GM12874 (cell line): ENCODE measurements at regions not wholly inside any gene's neighbourhood (a gene's known extent, or its start where the extent isn't known, plus 50 kb on each side); places are given as distances from the start of the nearest gene placed in this dataset.

Experiments
- CTCF ChIP-seq: IDR thresholded peaks from 2 replicates; pipeline ENCODE4 v1.5.1; 2011; ENCODE audit warnings: low read depth, mild to moderate bottlenecking, control low read depth, low read length, moderate library complexity; ENCODE audit not compliant: insufficient read depth

GRCh38 chr4:66625480-66625879 lies 919.8 kb downstream of the CENPC start:
- no peak for TF ChIP-seq CTCF

- TF ChIP-seq CTCF, result no peak
These were observed 931.7 kb downstream of the CENPC start for GRCh38 chr4:66613591-66613990.

- no peak for TF ChIP-seq CTCF
These were observed 936.3 kb downstream of the CENPC start for GRCh38 chr4:66609014-66609413.

GRCh38 chr4:66606908-66607307 lies 936.6 kb upstream of the EPHA5 start:
- no peak for TF ChIP-seq CTCF

- no peak for TF ChIP-seq CTCF
These were observed 935.9 kb upstream of the EPHA5 start for GRCh38 chr4:66606215-66606614.

GRCh38 chr4:66604192-66604591 lies 933.9 kb upstream of the EPHA5 start:
- TF ChIP-seq CTCF, result no peak

- no peak for TF ChIP-seq CTCF
These were observed 932.3 kb upstream of the EPHA5 start for GRCh38 chr4:66602622-66603021.

GRCh38 chr4:66591968-66592367 lies 921.7 kb upstream of the EPHA5 start:
- TF ChIP-seq CTCF, result no peak
